ENCODE measurements at regions not wholly inside any gene's neighbourhood (a gene's known extent, or its start where the extent isn't known, plus 50 kb on each side); places are given as distances from the start of the nearest gene placed in this dataset.

GRCh38 chr1:221850470-221851187 lies 108.7 kb upstream of the DUSP10 start:
- no peak for DNase-seq (ENCODE audit: low read depth, low spot score)

GRCh38 chr1:221849897-221850296 lies 108.0 kb upstream of the DUSP10 start:
- no peak for DNase-seq (ENCODE audit: low read depth, low spot score)

- no peak for DNase-seq (ENCODE audit: low read depth, low spot score)
Measured at GRCh38 chr1:221849110-221849509, 107.2 kb upstream of the DUSP10 start.

GRCh38 chr1:221847676-221848075 lies 105.8 kb upstream of the DUSP10 start:
- DNase-seq (ENCODE audit: low read depth, low spot score) = no peak

GRCh38 chr1:221845650-221846371 lies 103.9 kb upstream of the DUSP10 start:
- DNase-seq (ENCODE audit: low read depth, low spot score) = peak; percentile 24

- DNase-seq (ENCODE audit: low read depth, low spot score) = no peak
Measured at GRCh38 chr1:221841983-221842335, 100.1 kb upstream of the DUSP10 start.

GRCh38 chr1:221841251-221841982 lies 99.5 kb upstream of the DUSP10 start:
- no peak for DNase-seq (ENCODE audit: low read depth, low spot score)

- no peak for DNase-seq (ENCODE audit: low read depth, low spot score)
Measured at GRCh38 chr1:221840511-221841243, 98.8 kb upstream of the DUSP10 start.

GRCh38 chr1:221839782-221840395 lies 98.0 kb upstream of the DUSP10 start:
- peak; percentile 52 for DNase-seq (ENCODE audit: low read depth, low spot score)

GRCh38 chr1:221839321-221839720 lies 97.4 kb upstream of the DUSP10 start:
- no peak for DNase-seq (ENCODE audit: low read depth, low spot score)

- DNase-seq (ENCODE audit: low read depth, low spot score) = no peak
Measured at GRCh38 chr1:221837896-221838295, 96.0 kb upstream of the DUSP10 start.

- DNase-seq (ENCODE audit: low read depth, low spot score) = no peak
Measured at GRCh38 chr1:221834698-221835513, 93.0 kb upstream of the DUSP10 start.

GRCh38 chr1:221832617-221833016 lies 90.7 kb upstream of the DUSP10 start:
- DNase-seq (ENCODE audit: low read depth, low spot score) = no peak

- DNase-seq (ENCODE audit: low read depth, low spot score) = peak; percentile 28
Measured at GRCh38 chr1:221832151-221832550, 90.3 kb upstream of the DUSP10 start.

- DNase-seq (ENCODE audit: low read depth, low spot score) = peak; percentile 89
Measured at GRCh38 chr1:221829327-221830015, 87.6 kb upstream of the DUSP10 start.

- no peak for DNase-seq (ENCODE audit: low read depth, low spot score)
Measured at GRCh38 chr1:221827307-221827642, 85.4 kb upstream of the DUSP10 start.

GRCh38 chr1:221824909-221825308 lies 83.0 kb upstream of the DUSP10 start:
- no peak for DNase-seq (ENCODE audit: low read depth, low spot score)

GRCh38 chr1:221824025-221824424 lies 82.1 kb upstream of the DUSP10 start:
- DNase-seq (ENCODE audit: low read depth, low spot score) = peak; percentile 58

- DNase-seq (ENCODE audit: low read depth, low spot score) = no peak
Measured at GRCh38 chr1:221823561-221823960, 81.7 kb upstream of the DUSP10 start.

- no peak for DNase-seq (ENCODE audit: low read depth, low spot score)
Measured at GRCh38 chr1:221823149-221823548, 81.3 kb upstream of the DUSP10 start.

Data from astrocyte of the hippocampus (primary cell).